ENCODE measurements at regions not wholly inside any gene's neighbourhood (a gene's known extent, or its start where the extent isn't known, plus 50 kb on each side); places are given as distances from the start of the nearest gene placed in this dataset.
"Not testable (repeated sequence)": the region's sequence is repeated elsewhere in the genome, so short reads cannot be mapped to it uniquely, and the experiment has no call there.

DNA sequence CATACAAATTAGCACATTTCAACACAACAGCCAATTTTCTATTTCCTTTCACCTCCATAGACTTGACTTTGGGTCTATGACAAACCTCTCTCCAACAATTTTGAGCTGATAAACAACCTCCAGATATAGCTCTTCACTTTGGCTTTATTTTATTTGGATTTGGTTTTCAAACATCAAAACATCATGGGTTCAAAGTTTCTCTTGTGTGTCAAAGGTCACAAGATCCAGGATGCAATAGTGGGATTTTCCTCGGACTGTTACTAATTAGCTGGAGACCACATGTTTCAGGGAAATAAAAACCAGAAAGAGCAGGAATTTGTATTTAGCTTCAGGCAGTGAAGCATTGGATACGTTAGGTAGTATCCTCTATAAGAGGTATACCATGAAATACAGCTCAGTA lies 351.0 kb upstream of the SOX9 start:
- no peak for DNase-seq

GRCh38 chr17:71777048-71777640 lies 343.7 kb upstream of the SOX9 start:
- DNase-seq, result no peak

- no peak for DNase-seq
Observed at GRCh38 chr17:71779482-71779881, 341.3 kb upstream of the SOX9 start.

DNA sequence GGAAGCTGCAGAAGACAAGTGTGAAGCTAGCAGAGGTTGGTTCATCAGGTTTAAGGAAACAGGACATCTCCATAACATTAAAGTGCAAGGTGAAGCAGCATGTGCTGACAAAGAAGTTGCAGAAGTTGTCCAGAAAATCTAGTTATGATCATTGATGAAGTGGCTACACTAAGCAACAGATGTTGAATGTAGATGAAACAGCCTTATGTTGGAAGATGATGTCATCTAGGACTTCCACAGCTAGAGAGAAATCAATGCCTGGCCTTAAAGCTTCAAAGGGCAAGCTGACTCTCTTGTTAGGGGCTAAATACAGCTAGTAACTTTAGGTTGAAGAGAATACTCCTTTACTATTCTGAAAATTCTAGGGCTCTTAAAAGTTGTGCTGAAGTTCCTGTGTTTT lies 340.2 kb upstream of the SOX9 start:
- no peak for DNase-seq

DNA sequence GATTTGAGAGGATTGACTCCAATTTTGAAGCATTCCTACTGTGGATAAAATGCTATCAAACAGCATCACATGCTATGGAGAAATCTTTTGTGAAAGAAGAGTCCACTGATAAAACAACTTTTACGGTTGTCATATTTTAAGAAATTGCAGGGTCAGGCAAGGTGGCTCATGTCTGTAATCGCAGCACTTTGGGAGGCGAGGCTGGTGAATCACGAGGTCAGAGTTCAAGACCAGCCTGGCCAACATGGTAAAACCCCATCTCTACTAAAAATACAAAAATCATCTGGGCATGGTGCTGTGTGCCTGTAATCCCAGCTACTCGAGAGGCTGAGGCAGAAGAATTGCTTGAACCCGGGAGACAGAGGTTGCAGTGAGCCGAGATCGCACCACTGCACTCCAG lies 338.8 kb upstream of the SOX9 start:
- not testable (repeated sequence) for DNase-seq

GRCh38 chr17:71790791-71791190 lies 330.0 kb upstream of the SOX9 start:
- DNase-seq, result no peak

DNA sequence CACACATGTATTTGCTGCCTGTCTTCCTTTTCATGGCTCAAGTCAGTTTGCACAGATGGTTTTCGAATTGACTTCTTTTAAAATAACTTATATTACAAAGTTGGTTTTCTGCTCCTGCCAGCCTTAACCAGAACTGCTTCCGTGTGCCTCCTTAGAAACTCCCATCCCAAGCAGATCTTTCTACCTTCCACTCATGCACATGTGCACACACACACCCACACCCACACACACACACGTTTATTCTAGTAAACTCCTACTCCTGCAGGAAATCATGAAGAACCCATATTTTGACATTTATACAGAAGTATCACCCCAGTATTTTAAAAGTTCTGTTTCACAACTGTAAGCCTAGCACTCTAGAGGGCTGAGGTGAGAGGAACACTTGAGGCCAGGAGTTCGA lies 329.5 kb upstream of the SOX9 start:
- no peak for DNase-seq

DNA sequence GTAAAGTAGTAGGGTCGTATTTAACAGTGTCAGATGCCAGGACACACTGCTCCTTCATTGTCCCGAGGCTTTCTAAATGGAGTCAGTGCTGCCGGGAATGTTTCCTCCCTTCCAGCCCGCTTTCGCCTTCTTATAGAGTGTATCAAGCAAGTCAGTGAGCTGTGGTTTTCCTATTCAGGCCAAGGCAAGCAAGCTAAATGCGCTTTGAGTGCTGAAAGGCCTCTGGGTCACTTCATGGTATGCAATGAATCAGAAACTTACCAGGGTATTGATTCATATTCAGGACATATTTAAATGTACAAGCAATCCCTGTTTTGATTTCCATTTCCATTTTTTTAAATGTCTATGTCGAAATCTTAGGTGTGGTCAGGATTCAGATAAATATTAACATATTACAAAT lies 327.9 kb upstream of the SOX9 start:
- DNase-seq, result no peak

GRCh38 chr17:71793518-71793917 lies 327.3 kb upstream of the SOX9 start:
- no peak for DNase-seq

DNA sequence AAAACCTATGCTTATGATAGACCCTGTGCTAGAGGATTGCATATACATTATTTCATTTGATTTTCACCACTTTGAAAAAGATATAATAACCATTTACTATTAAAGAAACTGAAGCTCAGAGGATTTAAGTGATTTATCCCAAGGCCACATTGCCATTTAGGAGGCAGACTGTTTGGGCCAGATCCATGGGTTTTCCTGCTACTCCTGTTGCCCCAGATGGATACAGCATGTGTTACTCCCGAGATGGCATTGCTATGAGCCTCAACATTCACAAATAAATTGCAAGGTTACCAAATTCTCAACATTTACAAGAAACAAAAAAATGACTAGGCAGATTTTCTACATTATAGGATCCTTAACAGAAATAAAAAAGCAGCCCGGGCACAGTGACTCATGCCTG lies 322.1 kb upstream of the SOX9 start:
- no peak for DNase-seq

- no peak for DNase-seq
Observed at GRCh38 chr17:71799657-71800056, 321.2 kb upstream of the SOX9 start.

GRCh38 chr17:71801301-71801700 lies 319.5 kb upstream of the SOX9 start:
- DNase-seq, result no peak

DNA sequence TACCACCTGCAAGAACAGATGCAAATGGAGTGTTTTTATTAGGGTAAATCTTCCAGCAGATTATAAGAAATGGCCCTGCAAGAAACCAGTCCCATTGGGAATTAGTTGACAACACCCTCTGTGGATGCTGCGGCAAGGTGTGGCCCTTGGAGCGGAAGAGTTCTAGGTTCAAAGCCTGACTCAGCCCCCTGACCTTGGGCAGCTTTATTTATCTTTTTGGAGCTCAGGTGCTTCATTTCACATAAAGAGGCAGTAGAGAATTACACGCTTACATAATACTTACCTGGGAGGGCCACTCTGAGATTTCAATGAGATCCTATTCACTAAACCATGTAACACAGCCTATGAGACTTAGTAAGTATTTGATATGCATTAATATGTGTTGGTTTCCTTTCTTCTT lies 318.2 kb upstream of the SOX9 start:
- no peak for DNase-seq

- no peak for DNase-seq
Observed at GRCh38 chr17:71803656-71804284, 317.1 kb upstream of the SOX9 start.

GRCh38 chr17:71809537-71809936 lies 311.3 kb upstream of the SOX9 start:
- DNase-seq, result no peak

GRCh38 chr17:71813861-71814260 lies 307.0 kb upstream of the SOX9 start:
- not testable (repeated sequence) for DNase-seq

DNA sequence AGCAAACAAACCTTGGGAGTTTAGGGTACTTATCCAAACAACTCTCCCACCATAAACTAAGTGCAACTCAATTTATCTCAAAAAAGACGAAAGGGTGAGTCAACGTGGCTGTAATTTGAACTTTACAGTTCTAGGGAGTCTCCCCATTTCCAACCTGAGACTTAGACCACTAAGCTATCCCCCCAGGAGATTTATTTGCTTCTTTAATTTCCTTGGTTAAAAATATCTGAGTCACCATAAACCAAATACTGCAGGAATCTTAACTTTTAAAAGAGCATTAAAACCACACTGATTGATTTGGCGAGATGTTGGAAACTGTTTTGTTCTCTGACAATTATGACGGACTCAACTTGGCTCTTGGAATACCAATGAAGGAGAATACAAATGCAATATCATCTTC lies 299.3 kb upstream of the SOX9 start:
- DNase-seq, result no peak

GRCh38 chr17:71824671-71825070 lies 296.1 kb upstream of the SOX9 start:
- no peak for DNase-seq

DNA sequence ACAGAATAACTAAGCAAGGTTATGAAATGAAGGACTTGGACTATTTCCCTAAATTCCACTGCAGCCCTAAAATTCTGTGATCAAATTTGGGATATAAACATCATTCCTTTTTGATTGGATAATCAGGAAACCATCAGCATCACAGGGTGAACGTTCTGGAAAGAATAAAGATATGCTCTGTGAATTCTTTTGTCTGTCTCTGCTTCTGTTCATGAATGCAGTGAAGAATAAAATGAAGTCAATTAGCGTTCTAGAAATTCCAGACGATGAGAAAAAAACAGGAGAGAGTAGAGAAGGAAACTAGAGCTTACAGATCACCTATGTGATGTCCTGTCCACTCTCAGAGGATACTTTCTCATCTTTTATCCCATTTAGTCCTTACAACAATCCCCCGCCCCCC lies 295.1 kb upstream of the SOX9 start:
- DNase-seq, result no peak

- DNase-seq, result peak; percentile 91
Observed at GRCh38 chr17:71828182-71828596, 292.6 kb upstream of the SOX9 start.

GRCh38 chr17:71830866-71831265 lies 290.0 kb upstream of the SOX9 start:
- DNase-seq, result no peak

GRCh38 chr17:71842986-71843385 lies 277.8 kb upstream of the SOX9 start:
- no peak for DNase-seq

DNA sequence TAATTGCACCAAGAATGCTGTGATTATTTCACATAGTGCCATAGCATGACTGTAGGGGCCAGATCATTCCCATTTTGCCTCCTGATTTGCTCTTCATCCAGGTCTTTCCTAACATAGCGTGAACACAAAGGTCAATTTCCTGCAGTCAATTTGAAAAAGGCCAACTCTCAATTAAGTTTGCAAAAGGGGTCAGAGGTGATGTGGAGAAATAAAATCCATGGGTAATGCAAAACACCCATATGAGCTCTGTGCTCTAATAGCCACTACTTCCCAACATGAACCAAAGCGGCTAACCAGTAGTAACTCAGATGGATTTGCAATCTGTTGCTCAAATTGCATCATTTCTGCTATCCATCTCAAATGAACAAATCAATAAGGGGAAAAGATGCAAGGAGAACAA lies 275.5 kb upstream of the SOX9 start:
- no peak for DNase-seq

DNA sequence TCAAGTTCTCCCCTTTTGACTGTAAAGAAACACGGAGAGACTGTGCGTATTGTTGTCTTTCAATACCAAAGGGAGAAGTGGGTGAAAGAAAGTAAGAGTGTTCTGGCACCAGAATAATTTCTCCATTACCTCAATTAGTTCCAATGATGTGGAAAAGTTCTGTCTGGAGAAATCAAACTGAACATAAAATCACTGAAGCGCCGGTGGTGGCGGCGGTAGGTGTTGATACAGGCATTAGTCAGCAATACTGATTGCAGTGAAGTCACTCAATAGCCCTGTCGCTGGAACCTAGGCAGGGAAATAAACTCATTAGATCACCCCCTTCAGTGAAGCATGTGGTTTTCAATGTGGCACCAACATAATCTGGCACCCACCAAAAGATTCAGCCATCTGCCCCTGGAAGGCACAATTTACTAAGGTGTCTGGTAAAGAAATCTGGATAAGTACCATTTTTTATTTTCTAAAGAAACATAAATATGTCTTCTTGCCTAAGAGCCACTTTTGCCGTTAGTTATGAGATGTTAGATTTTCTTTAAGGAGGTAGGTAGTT lies 274.2 kb upstream of the SOX9 start:
- DNase-seq, result no peak

All from NCI-H2227 treated with DMSO at 0.1 percent for 48 hours (cell line).